ENCODE measurements at regions not wholly inside any gene's neighbourhood (a gene's known extent, or its start where the extent isn't known, plus 50 kb on each side); places are given as distances from the start of the nearest gene placed in this dataset.
"Not testable (repeated sequence)": the region's sequence is repeated elsewhere in the genome, so short reads cannot be mapped to it uniquely, and the experiment has no call there.

GRCh38 chr2:95654897-95655296, 63.1 kb downstream of the TRIM43 start:
- H3K4me3 ChIP-seq (ENCODE audit: low read length); H3K27me3 ChIP-seq (ENCODE audit: control insufficient read depth, insufficient read depth, low read length); DNase-seq (ENCODE audit: low read depth, low spot score); H3K4me1 ChIP-seq (ENCODE audit: control insufficient read depth, insufficient read depth, low read length); H3K36me3 ChIP-seq (ENCODE audit: control insufficient read depth, insufficient read depth, low read length); H3K27ac ChIP-seq (ENCODE audit: low read length); H3K9me3 ChIP-seq (ENCODE audit: control insufficient read depth, insufficient read depth, low read length): not testable (repeated sequence)
- WGBS (ENCODE audit: insufficient coverage, insufficient read length) = no CpG with 5 or more reads among the region's 3 CpGs

- not testable (repeated sequence) for H3K36me3 ChIP-seq (ENCODE audit: control insufficient read depth, insufficient read depth, low read length); H3K27ac ChIP-seq (ENCODE audit: low read length); H3K4me3 ChIP-seq (ENCODE audit: low read length); H3K27me3 ChIP-seq (ENCODE audit: control insufficient read depth, insufficient read depth, low read length); H3K4me1 ChIP-seq (ENCODE audit: control insufficient read depth, insufficient read depth, low read length); H3K9me3 ChIP-seq (ENCODE audit: control insufficient read depth, insufficient read depth, low read length); DNase-seq (ENCODE audit: low read depth, low spot score)
- no CpG with 5 or more reads among the region's 1 CpG for WGBS (ENCODE audit: insufficient coverage, insufficient read length)
Observed at GRCh38 chr2:95656553-95656952, 64.8 kb downstream of the TRIM43 start.

DNA sequence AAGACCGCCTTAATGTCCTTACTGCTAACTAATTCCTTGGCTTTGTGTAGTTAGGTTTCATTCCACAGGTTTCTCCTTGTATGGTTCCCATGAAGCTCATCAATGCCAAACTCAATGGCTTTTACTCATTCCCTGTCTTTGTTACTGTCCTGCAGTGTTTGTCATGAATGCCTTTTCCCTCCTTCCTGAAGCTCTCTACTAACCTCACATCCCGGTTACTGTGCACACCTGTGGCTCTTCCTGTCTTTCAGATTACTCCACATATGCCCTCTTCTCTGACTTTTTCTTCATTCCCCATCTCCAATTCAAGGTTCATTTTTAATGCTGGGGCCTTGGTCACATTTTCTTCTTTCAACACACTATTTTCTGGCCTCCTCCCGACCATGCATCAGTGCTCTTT, 66.1 kb downstream of the TRIM43 start:
- H3K36me3 ChIP-seq (ENCODE audit: control insufficient read depth, insufficient read depth, low read length); H3K9me3 ChIP-seq (ENCODE audit: control insufficient read depth, insufficient read depth, low read length); H3K4me3 ChIP-seq (ENCODE audit: low read length); H3K4me1 ChIP-seq (ENCODE audit: control insufficient read depth, insufficient read depth, low read length); H3K27me3 ChIP-seq (ENCODE audit: control insufficient read depth, insufficient read depth, low read length); DNase-seq (ENCODE audit: low read depth, low spot score); H3K27ac ChIP-seq (ENCODE audit: low read length): not testable (repeated sequence)
- no CpG with 5 or more reads among the region's 3 CpGs for WGBS (ENCODE audit: insufficient coverage, insufficient read length)

DNA sequence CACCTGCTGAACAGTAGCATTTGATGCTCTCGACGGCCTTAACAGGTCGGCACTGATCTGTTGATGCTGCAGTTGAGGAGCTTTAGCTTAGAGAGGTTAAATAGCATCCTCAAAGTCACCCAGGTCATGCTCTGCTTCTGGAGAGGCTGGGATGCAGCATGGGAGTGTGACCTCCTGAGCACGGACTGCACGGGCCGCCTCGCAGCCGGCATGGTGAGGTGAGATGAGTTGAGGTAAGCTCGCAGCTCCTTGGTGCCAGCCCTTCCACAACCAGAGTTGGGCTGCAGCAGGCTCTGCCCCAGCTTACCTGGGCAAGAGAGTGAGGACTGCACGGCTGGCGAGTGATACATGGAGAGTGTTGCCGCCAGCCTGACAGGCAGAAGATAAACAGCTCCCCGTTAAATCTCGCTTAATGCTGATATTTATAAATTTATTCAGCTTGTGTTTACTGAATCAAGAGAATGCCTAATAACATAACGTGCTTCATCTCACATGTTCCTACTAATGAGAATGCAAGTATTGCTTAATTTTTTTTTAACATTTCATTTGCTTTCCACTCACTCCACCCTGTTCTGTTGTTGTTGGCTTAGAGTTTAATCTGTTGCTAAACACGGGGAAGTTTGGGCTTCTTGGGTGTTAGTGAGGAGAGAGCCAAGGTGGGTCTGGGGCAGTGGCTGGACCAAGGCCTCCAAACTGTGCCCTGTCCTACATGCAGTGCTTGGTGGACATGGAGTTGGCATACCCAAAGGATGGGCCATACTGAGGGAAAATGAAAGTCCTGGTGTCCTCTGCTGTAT, 69.2 kb downstream of the TRIM43 start:
- H3K27ac ChIP-seq (ENCODE audit: low read length); H3K4me3 ChIP-seq (ENCODE audit: low read length); DNase-seq (ENCODE audit: low read depth, low spot score); H3K27me3 ChIP-seq (ENCODE audit: control insufficient read depth, insufficient read depth, low read length); H3K4me1 ChIP-seq (ENCODE audit: control insufficient read depth, insufficient read depth, low read length); H3K36me3 ChIP-seq (ENCODE audit: control insufficient read depth, insufficient read depth, low read length); H3K9me3 ChIP-seq (ENCODE audit: control insufficient read depth, insufficient read depth, low read length): not testable (repeated sequence)
- WGBS (ENCODE audit: insufficient coverage, insufficient read length) = no CpG with 5 or more reads among the region's 16 CpGs

GRCh38 chr2:95663471-95664441, 72.0 kb downstream of the TRIM43 start:
- H3K4me3 ChIP-seq (ENCODE audit: low read length); H3K4me1 ChIP-seq (ENCODE audit: control insufficient read depth, insufficient read depth, low read length); H3K9me3 ChIP-seq (ENCODE audit: control insufficient read depth, insufficient read depth, low read length); DNase-seq (ENCODE audit: low read depth, low spot score); H3K27ac ChIP-seq (ENCODE audit: low read length); H3K36me3 ChIP-seq (ENCODE audit: control insufficient read depth, insufficient read depth, low read length); H3K27me3 ChIP-seq (ENCODE audit: control insufficient read depth, insufficient read depth, low read length): not testable (repeated sequence)
- WGBS (ENCODE audit: insufficient coverage, insufficient read length) = no CpG with 5 or more reads among the region's 27 CpGs

DNA sequence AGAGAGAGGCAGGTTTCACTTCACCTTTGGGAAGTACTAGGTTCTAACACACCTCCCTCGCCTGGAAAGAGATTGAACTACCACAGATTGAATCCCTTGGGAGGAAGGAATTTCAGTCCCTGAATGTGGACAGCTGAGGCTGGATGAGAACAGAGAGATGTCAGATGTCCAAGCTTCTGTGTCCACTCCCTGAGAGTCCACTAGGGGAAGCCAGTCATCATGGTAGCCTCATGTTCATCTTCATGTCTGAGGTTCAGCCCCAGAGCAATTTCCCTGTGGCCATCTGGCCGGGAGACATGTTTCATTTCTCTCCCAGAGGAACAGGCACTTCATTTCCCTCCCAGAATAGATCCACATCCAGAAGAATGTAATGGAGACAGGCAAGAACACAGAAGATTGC, 74.8 kb downstream of the TRIM43 start:
- no CpG with 5 or more reads among the region's 2 CpGs for WGBS (ENCODE audit: insufficient coverage, insufficient read length)
- DNase-seq (ENCODE audit: low read depth, low spot score) = not testable (repeated sequence)

GRCh38 chr2:95667480-95667879, 75.7 kb downstream of the TRIM43 start:
- Histone ChIP-seq H3K36me3 (ENCODE audit: control insufficient read depth, insufficient read depth, low read length) (no peaks in the 10 kb centered on the region), H3K4me1 (ENCODE audit: control insufficient read depth, insufficient read depth, low read length) (no peaks in the 10 kb centered on the region; the same call in 1 of the 2 replicates), H3K9me3 (ENCODE audit: control insufficient read depth, insufficient read depth, low read length) (peaks cover 9% of the 10 kb centered on the region), H3K27me3 (ENCODE audit: control insufficient read depth, insufficient read depth, low read length) (no peaks in the 10 kb centered on the region), H3K27ac (ENCODE audit: low read length) (no peak overlapping the region), H3K4me3 (ENCODE audit: low read length) (no peak overlapping the region)
- DNase-seq (ENCODE audit: low read depth, low spot score) = no peak

More for the DNA sequence above, 74.8 kb downstream of the TRIM43 start:
- not testable (repeated sequence) for H3K4me1 ChIP-seq (ENCODE audit: control insufficient read depth, insufficient read depth, low read length); H3K27me3 ChIP-seq (ENCODE audit: control insufficient read depth, insufficient read depth, low read length); H3K36me3 ChIP-seq (ENCODE audit: control insufficient read depth, insufficient read depth, low read length); H3K4me3 ChIP-seq (ENCODE audit: low read length); H3K27ac ChIP-seq (ENCODE audit: low read length); H3K9me3 ChIP-seq (ENCODE audit: control insufficient read depth, insufficient read depth, low read length)

DNA sequence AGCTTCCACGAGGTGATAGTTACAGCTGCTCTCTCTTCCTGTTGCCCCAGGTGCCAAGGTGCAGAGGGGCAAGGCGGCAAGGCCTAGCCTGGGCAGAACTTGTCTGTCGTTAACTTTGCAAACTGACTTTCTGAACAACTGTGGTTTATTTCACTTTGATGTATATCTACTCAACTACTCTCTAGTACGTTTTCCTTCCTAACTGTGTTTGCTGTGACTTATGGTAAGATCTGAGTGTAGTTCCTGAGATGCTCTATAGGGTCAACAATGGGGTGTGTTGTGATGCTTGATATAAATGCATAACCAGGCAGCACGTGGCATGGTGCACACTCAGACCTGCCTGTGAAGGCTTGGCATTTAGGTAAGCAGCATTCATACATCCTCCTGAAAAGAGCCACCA, 77.1 kb downstream of the TRIM43 start:
- H3K9me3 ChIP-seq (ENCODE audit: control insufficient read depth, insufficient read depth, low read length); H3K27ac ChIP-seq (ENCODE audit: low read length); DNase-seq (ENCODE audit: low read depth, low spot score); H3K4me3 ChIP-seq (ENCODE audit: low read length); H3K36me3 ChIP-seq (ENCODE audit: control insufficient read depth, insufficient read depth, low read length); H3K27me3 ChIP-seq (ENCODE audit: control insufficient read depth, insufficient read depth, low read length); H3K4me1 ChIP-seq (ENCODE audit: control insufficient read depth, insufficient read depth, low read length): not testable (repeated sequence)
- WGBS (ENCODE audit: insufficient coverage, insufficient read length) = no CpG with 5 or more reads among the region's 5 CpGs

DNA sequence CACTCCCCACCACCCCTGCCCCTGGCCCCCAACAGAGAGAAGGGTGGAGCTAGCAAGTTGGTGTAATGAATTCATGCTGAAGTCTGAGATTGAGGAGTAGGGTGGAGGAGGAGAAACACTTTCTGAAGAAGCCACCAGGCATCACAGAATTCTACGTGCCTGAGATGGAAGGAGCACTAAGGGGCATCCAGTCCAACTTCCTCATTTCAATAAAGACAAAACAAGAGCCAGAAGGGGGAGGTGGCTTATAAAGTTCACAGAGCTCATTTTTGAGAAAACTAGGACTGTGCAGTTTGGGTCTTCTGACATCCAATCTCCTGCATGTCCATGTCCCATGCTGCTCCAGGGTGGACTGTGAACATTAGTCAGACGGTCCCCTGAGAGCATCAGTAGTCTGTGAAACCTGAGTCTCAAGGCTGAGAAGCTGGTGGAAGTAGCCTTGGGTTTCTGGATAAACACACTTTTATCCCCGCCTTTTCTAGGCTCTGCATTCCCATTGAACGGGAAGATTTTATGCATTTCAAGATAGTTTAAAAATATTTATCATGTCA, 77.7 kb downstream of the TRIM43 start:
- Histone ChIP-seq H3K27me3 (ENCODE audit: control insufficient read depth, insufficient read depth, low read length) (no peaks in the 10 kb centered on the region), H3K36me3 (ENCODE audit: control insufficient read depth, insufficient read depth, low read length) (no peaks in the 10 kb centered on the region), H3K4me3 (ENCODE audit: low read length) (no peak overlapping the region), H3K9me3 (ENCODE audit: control insufficient read depth, insufficient read depth, low read length) (peaks cover 7% of the 10 kb centered on the region), H3K27ac (ENCODE audit: low read length) (no peak overlapping the region), H3K4me1 (ENCODE audit: control insufficient read depth, insufficient read depth, low read length) (no peaks in the 10 kb centered on the region; the same call in 1 of the 2 replicates)
- DNase-seq (ENCODE audit: low read depth, low spot score) = no peak
- WGBS (ENCODE audit: insufficient coverage, insufficient read length) = no CpG with 5 or more reads among the region's 4 CpGs

- no CpG with 5 or more reads among the region's 2 CpGs for WGBS (ENCODE audit: insufficient coverage, insufficient read length)
- peaks cover 7% of the 10 kb centered on the region for H3K9me3 ChIP-seq (ENCODE audit: control insufficient read depth, insufficient read depth, low read length)
- H3K4me3 ChIP-seq (ENCODE audit: low read length) = no peak overlapping the region
- no peak for DNase-seq (ENCODE audit: low read depth, low spot score)
- no peaks in the 10 kb centered on the region for H3K36me3 ChIP-seq (ENCODE audit: control insufficient read depth, insufficient read depth, low read length)
- H3K4me1 ChIP-seq (ENCODE audit: control insufficient read depth, insufficient read depth, low read length) = no peaks in the 10 kb centered on the region; the same call in 1 of the 2 replicates
- no peak overlapping the region for H3K27ac ChIP-seq (ENCODE audit: low read length)
- no peaks in the 10 kb centered on the region for H3K27me3 ChIP-seq (ENCODE audit: control insufficient read depth, insufficient read depth, low read length)
Observed at GRCh38 chr2:95670167-95670566, 78.4 kb downstream of the TRIM43 start.

Data from iPS DF 6.9 (cell line).